ENCODE measurements at regions not wholly inside any gene's neighbourhood (a gene's known extent, or its start where the extent isn't known, plus 50 kb on each side); places are given as distances from the start of the nearest gene placed in this dataset.
A peak's percentile ranks its signal among the peaks of the same experiment; 100 is the strongest.
"Not testable (repeated sequence)": the region's sequence is repeated elsewhere in the genome, so short reads cannot be mapped to it uniquely, and the experiment has no call there.

DNA sequence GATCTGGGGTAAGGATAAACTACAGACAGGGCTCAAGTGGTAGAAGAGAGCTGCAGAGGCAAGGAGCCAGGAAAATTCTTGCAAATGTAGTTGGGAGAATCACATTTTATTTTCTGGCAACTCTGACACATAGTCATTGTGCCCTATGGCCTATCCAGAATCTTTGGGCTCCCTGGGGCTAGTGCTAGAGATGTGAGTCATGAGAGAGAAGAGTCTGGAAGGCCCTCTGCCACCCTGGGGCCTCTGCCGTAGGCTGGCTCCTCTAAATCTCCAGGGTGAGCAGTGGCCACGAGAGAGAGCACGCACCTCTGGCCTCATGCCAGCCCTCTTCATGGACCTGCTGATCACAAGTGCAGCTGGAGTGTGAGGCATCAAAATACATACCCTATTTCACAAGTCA lies 74.3 kb upstream of the SSBP2 start:
- peak; percentile 53 for DNase-seq

DNA sequence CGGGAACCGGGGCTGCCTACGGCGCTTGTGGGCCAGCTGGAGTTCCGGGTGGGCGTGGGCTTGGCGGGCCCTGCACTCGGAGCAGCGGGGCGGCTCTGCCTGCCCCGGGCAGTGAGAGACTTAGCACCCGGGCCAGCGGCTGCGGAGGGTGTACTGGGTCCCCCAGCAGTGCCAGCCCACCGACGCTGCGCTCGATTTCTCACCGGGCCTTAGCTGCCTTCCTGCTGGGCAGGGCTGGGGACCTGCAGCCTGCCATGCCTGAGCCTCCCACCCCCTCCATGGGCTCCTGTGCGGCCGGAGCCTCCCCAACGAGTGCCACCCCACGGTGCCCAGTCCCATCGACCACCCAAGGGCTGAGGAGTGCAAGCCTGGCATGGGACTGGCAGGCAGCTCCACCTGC lies 72.8 kb upstream of the SSBP2 start:
- not testable (repeated sequence) for DNase-seq

DNA sequence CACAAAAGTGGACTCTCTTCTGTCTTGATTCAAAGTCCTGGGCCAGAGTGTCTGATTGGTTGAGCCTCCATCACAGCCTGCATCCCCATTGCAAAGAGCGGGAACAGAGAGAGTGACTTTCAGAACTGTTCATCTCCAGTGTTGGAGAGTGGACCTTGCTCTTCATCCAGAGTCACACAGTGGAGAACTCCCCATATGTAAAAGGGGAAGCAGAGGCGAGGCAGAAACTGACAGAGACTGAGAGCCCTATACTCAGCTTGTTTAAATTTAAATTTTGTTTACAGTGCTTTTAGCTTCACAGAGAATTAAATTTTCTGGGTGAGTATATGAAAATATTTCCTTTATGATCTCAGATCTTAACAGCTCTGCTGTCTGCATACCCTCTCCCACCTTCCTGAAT lies 70.0 kb upstream of the SSBP2 start:
- DNase-seq, result peak; percentile 45

DNA sequence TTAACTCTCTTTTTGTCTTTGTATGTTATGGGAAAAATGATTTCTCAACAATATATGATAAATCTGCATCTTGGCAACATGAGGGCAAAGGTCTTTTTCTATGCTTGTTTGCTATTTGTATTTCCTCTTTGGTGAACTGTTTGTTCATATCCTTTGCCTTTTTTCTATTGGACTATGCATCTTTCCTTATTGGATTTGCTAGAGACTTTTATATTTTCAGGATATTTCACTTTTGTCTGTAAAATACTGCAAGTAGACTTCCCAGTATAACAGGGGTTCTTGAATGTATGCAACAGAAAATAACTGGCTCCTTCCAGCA lies 69.4 kb upstream of the SSBP2 start:
- no peak for DNase-seq

DNA sequence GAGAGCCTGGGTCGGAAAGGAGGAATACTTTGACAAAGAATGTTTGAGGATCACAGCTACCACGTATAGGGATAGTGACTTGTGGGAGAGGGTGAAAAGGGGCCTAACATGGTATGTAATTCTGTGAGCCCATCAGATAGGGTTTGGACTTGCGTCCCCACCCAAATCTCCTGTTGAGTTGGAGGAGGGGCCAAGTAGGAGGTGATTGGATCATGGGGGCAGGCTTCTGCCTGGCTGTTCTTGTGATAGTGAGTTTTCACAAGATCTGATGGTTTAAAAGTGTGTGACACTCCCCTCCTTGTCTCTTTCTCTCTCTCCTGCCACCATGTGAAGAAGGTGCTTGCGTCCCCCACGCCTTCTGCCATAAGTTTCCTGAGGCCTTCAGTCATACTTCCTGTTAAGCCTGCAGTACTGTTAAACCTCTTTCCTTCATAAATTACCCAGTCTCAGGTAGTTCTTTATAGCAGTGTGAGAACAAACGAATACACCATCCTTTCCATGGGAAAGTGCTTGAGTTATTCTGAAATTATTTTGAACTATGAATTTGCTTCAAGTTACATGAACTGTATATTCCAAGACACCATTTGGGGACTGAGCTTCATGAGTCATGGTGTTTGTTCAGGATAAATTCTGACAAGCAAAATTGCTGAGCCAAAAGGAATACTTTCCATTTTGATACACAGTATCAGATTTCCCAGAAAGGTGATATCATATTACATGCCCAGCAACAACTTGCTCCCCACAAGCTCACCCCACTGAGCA lies 68.8 kb upstream of the SSBP2 start:
- peak; percentile 41 for DNase-seq

DNA sequence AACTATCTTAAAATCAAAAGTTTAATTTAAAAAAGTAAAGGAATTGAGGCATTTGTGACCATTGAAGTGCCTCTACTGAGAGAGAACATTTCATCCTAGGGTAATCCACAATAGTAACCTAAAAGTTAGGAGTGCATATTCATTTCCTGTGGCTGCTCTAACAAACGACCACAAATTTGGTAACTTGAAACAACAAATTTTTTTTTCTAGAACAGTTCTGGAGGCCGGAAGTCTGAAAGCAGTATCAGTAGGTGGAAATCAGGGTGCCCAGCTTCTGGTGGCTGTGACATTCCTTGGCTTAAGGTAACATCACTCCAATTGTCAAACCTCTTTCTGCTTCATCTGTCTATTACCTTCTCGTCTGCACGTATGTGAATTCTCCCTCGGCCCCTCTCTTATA lies 67.1 kb upstream of the SSBP2 start:
- DNase-seq, result peak; percentile 83

DNA sequence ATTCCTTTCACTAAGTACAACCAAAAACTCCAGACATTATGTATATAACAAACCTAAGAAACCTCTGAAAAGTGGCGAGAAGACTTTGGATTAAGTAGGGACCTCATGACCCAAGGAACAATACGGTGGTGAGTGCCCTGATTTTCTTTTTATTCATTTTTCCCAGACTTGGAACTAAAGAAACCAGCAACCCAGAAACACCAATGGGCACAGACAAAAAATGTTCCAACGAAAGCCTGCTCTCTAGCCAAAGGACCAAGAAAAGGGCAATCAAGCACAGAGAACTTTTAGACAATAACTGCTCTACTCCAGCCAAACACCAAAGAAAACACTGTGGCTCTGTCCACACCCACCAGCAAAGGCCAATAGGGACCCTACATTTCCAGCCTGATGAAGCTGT lies 66.2 kb upstream of the SSBP2 start:
- DNase-seq, result no peak

DNA sequence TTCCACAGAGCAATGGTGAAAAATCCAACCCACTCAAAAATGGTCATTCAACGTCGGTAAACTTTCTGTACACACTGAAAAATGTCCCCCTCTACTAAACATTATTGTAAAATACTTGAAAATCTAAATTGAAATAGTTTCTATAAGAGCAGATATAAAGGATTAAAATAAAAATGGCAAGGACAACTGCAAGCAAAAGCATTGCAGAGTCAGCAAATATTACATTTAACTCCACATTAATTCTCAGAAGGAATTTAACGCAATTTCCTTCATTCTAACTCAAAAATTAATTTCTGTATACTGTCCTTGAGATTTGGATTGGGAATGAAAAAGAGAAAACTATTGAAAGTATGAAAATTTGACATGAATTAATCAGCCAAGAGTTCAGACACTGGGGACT lies 64.4 kb upstream of the SSBP2 start:
- DNase-seq, result no peak

DNA sequence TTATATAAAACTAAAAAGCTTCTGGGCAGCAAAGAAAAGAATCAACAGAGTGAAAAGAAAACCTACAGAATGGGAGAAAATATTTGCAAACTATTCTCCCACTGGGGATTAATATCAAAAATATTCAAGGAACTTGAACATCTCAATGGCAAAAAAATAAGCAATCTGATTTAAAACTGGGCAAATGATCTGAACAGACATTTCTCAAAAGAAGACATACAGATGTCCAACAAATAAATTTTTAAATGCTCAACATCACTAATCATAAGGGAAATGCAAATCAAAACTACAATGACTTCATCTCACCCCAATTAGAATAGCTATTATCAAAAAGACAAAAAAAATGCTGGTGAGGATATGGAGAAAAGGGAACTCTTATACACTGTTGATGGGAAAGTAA lies 57.2 kb upstream of the SSBP2 start:
- no peak for DNase-seq

DNA sequence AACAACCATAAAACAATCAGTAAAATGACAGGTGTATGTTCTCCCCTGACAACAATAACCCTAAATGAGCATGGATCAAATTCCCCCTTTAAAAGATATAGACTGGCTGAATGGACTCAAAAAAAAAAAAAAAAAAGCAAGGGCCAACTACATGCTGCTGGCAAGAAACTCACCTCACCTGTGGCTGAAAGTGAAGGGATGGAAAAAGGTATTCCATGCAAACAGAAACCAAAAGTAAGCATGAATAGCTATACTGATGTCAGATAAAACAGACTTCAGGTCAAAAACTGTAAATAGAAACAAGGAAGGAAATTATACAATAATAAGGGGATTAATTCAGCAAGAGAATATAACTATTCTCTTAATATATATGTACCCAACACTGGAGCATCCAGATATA lies 54.2 kb upstream of the SSBP2 start:
- no peak for DNase-seq

DNA sequence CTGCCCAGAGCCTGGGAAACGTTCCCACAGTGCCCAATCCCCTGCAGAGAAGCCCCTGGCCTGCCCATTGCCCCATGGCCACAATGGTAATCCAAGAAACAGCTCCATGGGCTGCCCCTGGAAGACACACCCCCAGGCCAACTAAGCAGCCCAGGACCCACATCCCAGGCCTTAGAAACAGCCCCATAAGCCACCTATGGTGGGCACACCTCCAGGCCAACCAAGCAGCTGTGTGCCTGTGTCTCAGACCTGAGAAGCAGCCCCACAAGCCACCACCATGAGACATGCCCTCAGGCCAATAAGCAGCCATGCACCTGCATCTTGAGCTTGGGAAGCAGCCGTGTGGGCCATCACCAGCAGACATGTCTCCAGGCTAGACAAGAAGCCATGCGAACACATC lies 52.9 kb upstream of the SSBP2 start:
- DNase-seq, result no peak

DNA sequence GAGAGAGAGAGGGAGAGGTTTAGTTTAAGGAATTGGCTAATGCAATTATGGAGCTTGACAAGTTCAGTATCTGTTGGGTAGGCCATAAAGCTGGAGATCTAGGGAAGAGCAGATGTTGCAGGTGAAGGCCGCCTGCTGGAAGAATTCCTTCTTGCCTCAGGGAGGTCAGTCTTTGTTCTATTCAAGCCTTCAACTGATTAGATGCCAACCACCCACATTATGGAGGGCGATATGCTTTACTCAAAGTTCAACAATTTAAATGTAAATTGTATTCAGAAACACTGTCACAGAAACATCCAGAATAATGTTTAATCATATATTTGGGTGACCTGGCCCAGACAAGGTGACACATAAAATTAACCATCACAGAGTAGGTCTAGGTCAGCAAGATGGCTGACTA lies 51.7 kb upstream of the SSBP2 start:
- no peak for DNase-seq

DNA sequence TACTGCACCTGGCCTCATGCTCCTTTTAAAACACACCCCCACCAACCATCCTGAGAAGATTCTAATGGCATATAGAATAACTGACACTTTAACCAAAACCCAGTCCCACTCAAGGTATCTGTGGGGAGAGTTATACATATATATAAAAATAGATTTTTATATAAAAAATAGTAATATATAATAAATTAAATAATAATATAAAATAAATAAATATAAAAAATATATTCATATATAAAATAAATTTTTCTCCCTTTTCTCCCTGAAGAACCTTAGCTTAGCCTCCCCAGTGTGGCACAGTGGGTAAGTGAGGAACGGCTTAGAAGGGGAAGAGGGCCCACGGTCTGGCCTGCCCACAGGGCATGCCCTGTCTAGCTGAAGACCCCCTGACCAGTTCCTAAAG lies 51.1 kb upstream of the SSBP2 start:
- no peak for DNase-seq

DNA sequence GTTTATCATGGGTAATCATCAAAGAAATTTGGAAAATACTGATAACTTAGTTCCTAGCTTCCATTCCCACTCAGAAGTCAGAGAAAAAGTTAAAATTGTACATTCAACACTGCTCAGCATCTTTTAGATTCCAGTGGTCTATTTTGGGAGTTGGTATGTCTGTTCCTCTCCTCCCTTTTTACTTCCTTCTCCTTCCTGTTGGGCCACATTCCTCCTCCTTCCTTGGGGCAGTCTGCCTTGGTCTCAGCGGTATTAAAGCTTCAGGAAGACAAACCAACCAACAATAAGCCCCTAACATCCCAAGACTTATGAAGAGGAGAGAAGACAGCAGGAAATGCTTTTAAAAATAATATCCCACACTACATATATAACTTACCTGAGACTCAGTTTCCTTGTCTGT lies 49.9 kb upstream of the SSBP2 start:
- DNase-seq, result no peak
